ENCODE measurements at regions not wholly inside any gene's neighbourhood (a gene's known extent, or its start where the extent isn't known, plus 50 kb on each side); places are given as distances from the start of the nearest gene placed in this dataset.

DNA sequence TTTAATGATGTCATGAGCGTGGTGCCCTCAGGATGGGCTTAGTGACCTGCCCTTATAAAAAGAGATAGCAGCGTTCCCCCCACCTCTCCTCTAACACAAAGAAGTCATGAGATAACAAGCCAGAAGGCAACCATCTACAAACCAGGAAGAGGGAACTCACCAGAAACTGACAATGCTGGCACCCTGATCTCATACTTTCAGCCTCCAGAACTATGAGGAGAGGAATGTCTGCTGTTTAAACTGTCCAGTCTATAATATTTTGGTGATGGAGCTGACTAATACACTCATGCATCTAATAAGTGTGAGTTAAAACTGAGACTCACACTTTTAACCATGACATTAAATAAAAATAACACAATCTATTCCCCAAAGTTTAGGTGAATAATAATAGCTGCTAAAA lies 156.1 kb upstream of the SPEF2 start:
- no peak overlapping the region for H3K4me2 ChIP-seq (ENCODE audit: low read depth, low read length)
- no peak overlapping the region for H2AK5ac ChIP-seq (ENCODE audit: low read depth, low read length)
- H3K23ac ChIP-seq (ENCODE audit: low read depth, low read length), result no peak overlapping the region
- intact Hi-C loops (cut with micrococcal nuclease) (no loop called here), dilution Hi-C loops (cut with HindIII; ENCODE audit: low sequenced_read_pairs, unreplicated experiment) (no loop called here), in situ Hi-C loops (cut with MboI; ENCODE audit: low sequenced_read_pairs) (no loop called here)
- BruUV-seq (replicated peaks), result no TSS peak
- no peak overlapping the region for H4K91ac ChIP-seq (ENCODE audit: insufficient read depth, low read depth, low read length)
- H3K9me3 ChIP-seq (ENCODE audit: control insufficient read depth, insufficient read depth, low read length), result no peaks in the 10 kb centered on the region
- POLR2A ChIA-PET (ENCODE audit: unreplicated experiment), result no interaction called here
- no peak overlapping the region for H3K4ac ChIP-seq (ENCODE audit: low read depth, low read length)
- H2AK9ac ChIP-seq (replicated peaks; ENCODE audit: low read depth, low read length, poor library complexity), result no peak overlapping the region
- H4K20me1 ChIP-seq (ENCODE audit: insufficient read depth, low read length), result no peaks in the 10 kb centered on the region
- H3K9me1 ChIP-seq (ENCODE audit: insufficient read depth, low read length), result no peaks in the 10 kb centered on the region
- H3K9ac ChIP-seq (ENCODE audit: low read depth, low read length), result no peak overlapping the region
- no peak overlapping the region for H4K8ac ChIP-seq (ENCODE audit: low read depth in 2 of 2, low read length in 2 of 2)
- H2BK15ac ChIP-seq (ENCODE audit: low read depth, low read length), result no peak overlapping the region
- H2BK120ac ChIP-seq (ENCODE audit: low read depth, low read length), result no peak overlapping the region
- H3K79me1 ChIP-seq (ENCODE audit: low read depth in 1 of 2, low read length in 2 of 2), result no peaks in the 10 kb centered on the region
- CTCF ChIA-PET, result interaction anchor here (0.6 kb wide), 1 partner anchor 300 kb away, joined by 3 read pairs; no protein-coding TSS in a partner anchor
- no peak overlapping the region for H3K4me3 ChIP-seq (ENCODE audit: insufficient read depth, low read depth, low read length)
- no peaks in the 10 kb centered on the region for H3K36me3 ChIP-seq (ENCODE audit: control insufficient read depth, insufficient read depth, low read length)
- no peak overlapping the region for H3K18ac ChIP-seq (ENCODE audit: low read depth, low read length)
- no peak overlapping the region for H3K27ac ChIP-seq (ENCODE audit: insufficient read depth, low read length)
- no CpG with 5 or more reads among the region's 2 CpGs for WGBS, 2 experiments (ENCODE audit: extremely low coverage in 2 of 2, insufficient read length in 1 of 2)
- H3K4me1 ChIP-seq (ENCODE audit: control insufficient read depth, insufficient read depth, low read length), result no peaks in the 10 kb centered on the region; the same call in 1 of the 2 replicates
- no peaks in the 10 kb centered on the region for H3K27me3 ChIP-seq (ENCODE audit: control insufficient read depth, insufficient read depth, low read length)
- H2AFZ ChIP-seq (replicated peaks; ENCODE audit: low read length, poor library complexity), result no peak overlapping the region
- H2BK5ac ChIP-seq (ENCODE audit: low read depth, low read length, poor library complexity, severe bottlenecking), result no peak overlapping the region
- TF ChIP-seq NFE2L2 (IDR thresholded peaks at IDR 0.05; ENCODE audit: low read depth, low read length) (no peak), POLR2A (IDR thresholded peaks at IDR 0.05; ENCODE audit: low read depth, low read length) (no peak), CEBPB (IDR thresholded peaks at IDR 0.05; ENCODE audit: low read depth, low read length) (no peak), USF2 (IDR thresholded peaks at IDR 0.05; ENCODE audit: low read depth, low read length) (no peak), CTCF (conservative IDR thresholded peaks at IDR 0.05; ENCODE audit: low read depth, low read length) (no peak), SMC3 (IDR thresholded peaks at IDR 0.05; ENCODE audit: low read depth, low read length) (no peak), RFX5 (IDR thresholded peaks at IDR 0.05; ENCODE audit: low read depth, low read length) (no peak), FOS (IDR thresholded peaks at IDR 0.05; ENCODE audit: low read depth, low read length) (no peak), MAFK (IDR thresholded peaks at IDR 0.05; ENCODE audit: low read depth, low read length) (no peak), CHD1 (IDR thresholded peaks at IDR 0.05; ENCODE audit: low read depth, low read length) (no peak), RCOR1 (IDR thresholded peaks at IDR 0.05; ENCODE audit: insufficient replicate concordance, low read length) (no peak), BHLHE40 (IDR thresholded peaks at IDR 0.05; ENCODE audit: low read depth, low read length) (no peak), MAZ (IDR thresholded peaks at IDR 0.05; ENCODE audit: borderline replicate concordance, low read depth, low read length) (no peak)
- DNase-seq (peak; percentile 0), ATAC-seq (ENCODE audit: low read depth) (peak; percentile 81)
- no peak overlapping the region for H3K56ac ChIP-seq (ENCODE audit: extremely low read depth, insufficient read depth, low read length)
- no peak overlapping the region for H3K14ac ChIP-seq (replicated peaks; ENCODE audit: low read depth, low read length)
- H2BK20ac ChIP-seq (ENCODE audit: low read depth, low read length), result no peak overlapping the region
- H4K5ac ChIP-seq (ENCODE audit: low read depth, low read length), result no peak overlapping the region

Measured in IMR-90 (cell line).